Smooth muscle cell (in vitro differentiated cells): ENCODE measurements at regions not wholly inside any gene's neighbourhood (a gene's known extent, or its start where the extent isn't known, plus 50 kb on each side); places are given as distances from the start of the nearest gene placed in this dataset.
A peak's percentile ranks its signal among the peaks of the same experiment; 100 is the strongest.

ENCODE experiments used
- DNase-seq: peaks from one replicate; lab custom pipeline; 2025; ENCODE audit not compliant: unreplicated experiment; lab: John Stamatoyannopoulos, UW
- H2AFZ ChIP-seq: fragments of 200-600 bp; sonication (generic); 2 replicates; pipeline ENCODE4 v1.6.0; 2016; ENCODE audit warnings: antibody characterized with exemption, low read depth, mild to moderate bottlenecking
- H3F3A ChIP-seq: fragments of 200-600 bp; sonication (generic); 2 replicates; pipeline ENCODE4 v1.6.0; 2017; ENCODE audit warnings: antibody characterized with exemption, low read depth
- H3K27ac ChIP-seq: fragments of 200-600 bp; sonication (generic); 2 replicates; pipeline ENCODE4 v1.5.1; 2016; ENCODE audit warnings: low read depth, mild to moderate bottlenecking
- H3K27me3 ChIP-seq: fragments of 200-600 bp; sonication (generic); 2 replicates; pipeline ENCODE4 v1.6.1; 2016; ENCODE audit warnings: low read depth, mild to moderate bottlenecking
- H3K36me3 ChIP-seq: fragments of 200-600 bp; sonication (generic); 2 replicates; pipeline ENCODE4 v1.5.1; 2016; ENCODE audit warnings: low read depth
- H3K4me1 ChIP-seq: fragments of 200-600 bp; sonication (generic); 2 replicates; pipeline ENCODE4 v1.5.1; 2016; ENCODE audit warnings: low read depth
- H3K4me2 ChIP-seq: fragments of 200-600 bp; sonication (generic); 2 replicates; pipeline ENCODE4 v1.6.0; 2016; ENCODE audit warnings: mild to moderate bottlenecking
- H3K4me3 ChIP-seq: fragments of 200-600 bp; sonication (generic); 2 replicates; pipeline ENCODE4 v1.5.1; 2016; ENCODE audit warnings: mild to moderate bottlenecking
- H3K79me2 ChIP-seq: fragments of 200-600 bp; sonication (generic); 2 replicates; pipeline ENCODE4 v1.6.0; 2016; ENCODE audit warnings: low read depth, mild to moderate bottlenecking
- H3K9ac ChIP-seq: fragments of 200-600 bp; sonication (generic); 2 replicates; pipeline ENCODE4 v1.6.0; 2016; ENCODE audit warnings: low read depth
- H3K9me3 ChIP-seq: fragments of 200-600 bp; sonication (generic); replicated peaks from 2 replicates; pipeline ENCODE4 v1.5.1; 2016; ENCODE audit warnings: low read depth
- H4K20me1 ChIP-seq: fragments of 200-600 bp; sonication (generic); 2 replicates; pipeline ENCODE4 v1.6.0; 2016; ENCODE audit warnings: low read depth
- CTCF ChIP-seq: fragments of 200-600 bp; sonication (generic); IDR thresholded peaks from 2 replicates; pipeline ENCODE4 v1.5.1; 2017; ENCODE audit warnings: borderline replicate concordance, mild to moderate bottlenecking, antibody characterized with exemption; ENCODE audit not compliant: insufficient read depth, poor library complexity, severe bottlenecking
- WGBS: methylation state at CpG from one replicate; pipeline ENCODE4 v1.1.7; 2016; ENCODE audit warnings: low lambda C conversion rate; 5-methylcytosine and 5-hydroxymethylcytosine counted together

- peaks cover 35% of the 10 kb centered on the region for H3K4me1 ChIP-seq
- peaks cover 11% of the 10 kb centered on the region for H3F3A ChIP-seq
- peak overlapping the region; percentile 9 for H2AFZ ChIP-seq
- no peak overlapping the region for H3K9ac ChIP-seq
- H3K4me3 ChIP-seq = no peak overlapping the region
- H3K36me3 ChIP-seq = no peaks in the 10 kb centered on the region
- no peaks in the 10 kb centered on the region for H3K9me3 ChIP-seq
- H4K20me1 ChIP-seq = no peaks in the 10 kb centered on the region
- no peak overlapping the region for H3K27ac ChIP-seq
- no peak for DNase-seq
- H3K4me2 ChIP-seq = no peak overlapping the region
- no peaks in the 10 kb centered on the region for H3K79me2 ChIP-seq
- H3K27me3 ChIP-seq = no peaks in the 10 kb centered on the region
- TF ChIP-seq CTCF = no peak
Measured at GRCh38 chr5:96065685-96066385, 104.2 kb upstream of the ELL2 start.

GRCh38 chr5:96064877-96065276 lies 103.2 kb upstream of the ELL2 start:
- Histone ChIP-seq H3F3A (peaks cover 11% of the 10 kb centered on the region), H3K36me3 (no peaks in the 10 kb centered on the region), H2AFZ (no peak overlapping the region), H3K4me2 (no peak overlapping the region), H3K27ac (no peak overlapping the region), H3K9me3 (no peaks in the 10 kb centered on the region), H3K4me3 (no peak overlapping the region), H3K27me3 (no peaks in the 10 kb centered on the region), H4K20me1 (no peaks in the 10 kb centered on the region), H3K9ac (no peak overlapping the region), H3K4me1 (peaks cover 35% of the 10 kb centered on the region), H3K79me2 (no peaks in the 10 kb centered on the region)
- no peak for TF ChIP-seq CTCF
- no peak for DNase-seq
- WGBS = 92% methylated on average over 2 of the region's 2 CpGs

GRCh38 chr5:96062836-96063235 lies 101.2 kb upstream of the ELL2 start:
- H4K20me1 ChIP-seq = no peaks in the 10 kb centered on the region
- H3F3A ChIP-seq = peaks cover 5% of the 10 kb centered on the region
- H3K27me3 ChIP-seq = no peaks in the 10 kb centered on the region
- no peak for TF ChIP-seq CTCF
- 95% methylated on average over 1 of the region's 1 CpG for WGBS
- no peak for DNase-seq
- no peaks in the 10 kb centered on the region for H3K79me2 ChIP-seq
- H3K9me3 ChIP-seq = no peaks in the 10 kb centered on the region
- peaks cover 30% of the 10 kb centered on the region for H3K4me1 ChIP-seq
- no peak overlapping the region for H3K4me3 ChIP-seq
- H3K9ac ChIP-seq = no peak overlapping the region
- H2AFZ ChIP-seq = no peak overlapping the region
- no peaks in the 10 kb centered on the region for H3K36me3 ChIP-seq
- H3K4me2 ChIP-seq = no peak overlapping the region
- H3K27ac ChIP-seq = no peak overlapping the region

GRCh38 chr5:96058084-96058483 lies 96.4 kb upstream of the ELL2 start:
- TF ChIP-seq CTCF = no peak
- no peaks in the 10 kb centered on the region for H3K27me3 ChIP-seq
- no peak overlapping the region for H3K27ac ChIP-seq
- H2AFZ ChIP-seq = no peak overlapping the region
- H4K20me1 ChIP-seq = no peaks in the 10 kb centered on the region
- DNase-seq = no peak
- no peaks in the 10 kb centered on the region for H3F3A ChIP-seq
- peaks cover 4% of the 10 kb centered on the region for H3K4me1 ChIP-seq
- H3K9me3 ChIP-seq = no peaks in the 10 kb centered on the region
- no peak overlapping the region for H3K4me2 ChIP-seq
- H3K79me2 ChIP-seq = no peaks in the 10 kb centered on the region
- no peak overlapping the region for H3K4me3 ChIP-seq
- H3K9ac ChIP-seq = no peak overlapping the region
- no peaks in the 10 kb centered on the region for H3K36me3 ChIP-seq
